Right ventricle myocardium inferior (tissue), 1 donor: ENCODE measurements at regions not wholly inside any gene's neighbourhood (a gene's known extent, or its start where the extent isn't known, plus 50 kb on each side); places are given as distances from the start of the nearest gene placed in this dataset.
"Not testable (repeated sequence)": the region's sequence is repeated elsewhere in the genome, so short reads cannot be mapped to it uniquely, and the experiment has no call there.

Experiments
- ATAC-seq: fragments of 200-7000 bp; cut with Tn5 transposase; one replicate; pipeline ENCODE4 v1.9.1; 2020; ENCODE audit warnings: mild to moderate bottlenecking, moderate library complexity
- DNase-seq: peaks from one replicate; pipeline ENCODE4 v3.0.0; 2021; ENCODE audit errors: missing footprints
- intact Hi-C: fragments of 100-400 bp; cut with DNase I; formaldehyde crosslinking; loops from one replicate; pipeline ENCODE4 v1.11.0; 2022
- donor health status: DM: no; HTN: yes; CAD: no; lungs with severe emphysema.

DNA sequence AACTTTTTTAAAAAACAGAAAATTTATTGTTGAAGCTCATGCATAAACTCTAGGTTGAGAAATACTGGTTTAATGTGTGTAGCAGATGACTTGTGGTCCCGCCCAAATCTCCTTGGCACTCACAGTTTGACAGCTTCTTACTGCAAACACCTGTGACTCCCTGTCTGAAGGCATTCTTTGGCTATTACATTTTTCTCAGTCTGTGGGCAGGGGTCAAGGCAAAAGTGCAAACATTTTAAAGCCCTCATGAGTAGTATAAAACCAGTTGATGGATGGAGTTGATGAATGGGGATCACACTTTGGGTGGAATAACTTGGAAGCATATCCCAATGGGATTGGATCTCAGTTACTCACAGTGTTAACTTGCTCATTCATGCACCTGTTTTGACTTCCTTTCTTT, 1007.0 kb upstream of the NUDT12 start:
- DNase-seq: no peak
- intact Hi-C loops: no loop called here
- ATAC-seq: no peak

DNA sequence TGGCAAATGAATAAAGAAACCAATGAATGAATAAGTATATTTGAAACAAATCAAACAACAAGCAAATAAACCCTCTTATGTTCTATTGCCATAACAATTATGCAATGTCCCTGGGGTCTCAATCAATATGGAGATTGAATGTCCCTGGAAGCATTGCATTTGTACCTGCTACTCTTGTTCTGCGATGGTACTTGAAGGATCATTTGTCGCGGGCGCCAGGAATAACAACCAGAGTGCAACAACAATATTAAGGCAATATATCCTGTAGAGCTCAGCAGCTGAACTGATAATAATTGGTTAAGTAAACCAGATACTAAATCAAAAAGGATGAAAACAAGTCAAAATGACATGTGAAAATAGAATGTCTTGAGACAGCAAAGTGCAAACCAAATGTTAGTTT, 1001.9 kb upstream of the NUDT12 start:
- intact Hi-C loops: no loop called here
- DNase-seq (no peak), ATAC-seq (no peak)

GRCh38 chr5:104556957-104557356, 994.4 kb upstream of the NUDT12 start:
- ATAC-seq (no peak), DNase-seq (no peak)
- intact Hi-C loops: no loop called here

- intact Hi-C loops: no loop called here
Measured at GRCh38 chr5:104551628-104552027, 989.0 kb upstream of the NUDT12 start.

GRCh38 chr5:104546871-104547270, 984.3 kb upstream of the NUDT12 start:
- DNase-seq, intact Hi-C loops, ATAC-seq: not testable (repeated sequence)

More at GRCh38 chr5:104551628-104552027, 989.0 kb upstream of the NUDT12 start:
- DNase-seq: no peak
- no peak for ATAC-seq

DNA sequence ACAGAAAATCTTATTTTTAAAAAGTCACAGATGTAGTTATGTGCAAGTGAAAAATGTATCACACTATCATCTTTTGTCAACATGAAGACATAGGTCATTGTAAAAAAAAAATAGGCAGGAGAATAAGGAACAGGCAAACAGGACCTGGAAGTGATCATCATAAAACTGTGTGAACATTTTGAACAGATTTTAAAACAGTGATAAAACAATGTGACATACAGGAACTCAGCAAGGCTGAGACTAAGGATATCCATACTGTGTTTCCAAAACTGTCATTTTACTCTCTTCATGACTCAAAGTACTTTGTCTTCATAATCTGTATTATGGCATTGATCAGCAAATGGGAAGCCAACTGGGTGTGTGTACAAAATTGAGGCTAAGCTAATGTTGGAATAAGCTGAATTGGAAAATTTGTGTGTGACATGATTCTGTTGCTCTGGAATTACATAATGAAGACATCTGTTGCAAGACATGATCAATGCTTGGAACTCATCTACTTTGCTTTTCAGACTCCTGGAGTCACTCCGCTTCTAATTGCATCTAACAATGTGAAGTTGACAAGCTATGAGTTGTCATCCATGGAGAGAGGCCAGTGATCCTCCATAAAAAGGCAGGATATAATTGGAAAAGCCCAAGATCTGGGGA, 978.7 kb upstream of the NUDT12 start:
- intact Hi-C loops: no loop called here
- no peak for DNase-seq

DNA sequence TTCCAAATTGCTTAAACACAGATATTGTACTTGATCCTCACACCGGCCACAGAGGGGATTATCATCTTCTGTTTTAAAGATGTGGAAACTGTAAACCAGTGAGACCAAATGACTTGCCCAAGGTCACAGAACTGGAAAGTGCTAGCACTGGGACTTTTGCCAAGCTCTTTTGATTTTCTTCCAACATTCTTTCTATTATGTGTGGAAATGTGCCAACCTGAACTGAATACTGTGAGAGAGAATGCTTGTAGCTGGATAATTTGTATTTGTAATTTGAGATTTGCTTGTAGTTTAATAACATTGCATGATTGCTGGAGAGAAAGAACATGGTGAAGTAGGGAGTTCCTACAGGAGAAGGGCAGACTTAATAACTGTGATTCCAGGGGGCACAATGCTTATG, 977.9 kb upstream of the NUDT12 start:
- no peak for ATAC-seq
- no peak for DNase-seq
- intact Hi-C loops: no loop called here

More for the DNA sequence above, 978.7 kb upstream of the NUDT12 start:
- no peak for ATAC-seq

DNA sequence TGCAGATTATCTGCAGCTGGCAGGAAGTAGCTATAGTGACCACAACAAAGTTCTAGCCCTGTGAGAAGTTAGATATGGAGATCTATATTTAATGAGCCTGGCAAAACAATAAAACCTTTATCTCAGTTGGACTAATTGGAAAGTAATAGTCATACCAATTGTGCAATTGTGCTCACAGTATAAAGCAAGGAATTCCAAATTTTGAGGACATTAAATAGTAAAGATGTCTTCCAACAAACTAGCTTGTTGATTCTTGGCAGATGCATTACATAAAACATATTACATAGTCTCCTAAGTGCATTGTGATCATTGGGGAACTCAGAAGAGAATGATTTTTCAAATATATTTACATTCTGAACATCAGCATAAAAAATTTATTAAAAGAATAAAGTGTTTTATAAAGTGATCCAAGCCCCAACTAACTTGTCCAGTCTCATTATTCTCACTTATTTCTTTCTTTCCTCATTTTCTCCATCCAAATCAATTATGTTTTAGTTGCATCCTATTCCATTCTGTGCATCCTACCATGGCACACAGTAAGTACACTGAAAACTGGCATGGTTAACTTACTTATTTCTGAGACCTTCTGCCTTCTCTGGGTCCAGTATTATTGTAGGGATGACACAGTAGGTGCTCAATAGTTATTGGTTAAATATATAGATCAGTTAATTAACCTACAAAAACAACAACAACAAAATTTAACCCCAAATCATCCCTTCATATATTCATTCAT, 977.2 kb upstream of the NUDT12 start:
- ATAC-seq (no peak), DNase-seq (no peak)
- intact Hi-C loops: no loop called here

GRCh38 chr5:104538734-104539133, 976.1 kb upstream of the NUDT12 start:
- intact Hi-C loops: no loop called here
- no peak for DNase-seq
- no peak for ATAC-seq

DNA sequence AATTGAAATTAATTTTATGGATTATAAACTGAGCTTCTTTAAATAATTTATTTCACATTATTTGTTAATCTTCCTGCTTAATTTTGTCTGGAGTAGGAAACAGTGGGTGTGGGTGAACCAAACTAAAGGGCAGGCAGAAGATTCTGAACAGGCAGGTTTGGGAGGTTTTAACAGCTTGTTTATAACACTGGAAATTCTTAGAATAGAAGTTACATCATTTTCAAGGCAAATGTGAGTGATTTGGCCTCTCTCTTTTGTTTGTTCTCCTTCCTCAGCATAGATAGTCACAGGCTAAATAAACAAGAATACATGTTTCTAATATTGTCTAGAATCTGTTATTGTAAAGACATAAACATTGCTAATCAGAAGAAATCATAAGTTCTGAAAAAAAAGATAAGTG, 970.9 kb upstream of the NUDT12 start:
- ATAC-seq: no peak
- intact Hi-C loops: no loop called here
- DNase-seq: no peak

GRCh38 chr5:104526866-104527265, 964.3 kb upstream of the NUDT12 start:
- no peak for ATAC-seq
- DNase-seq: no peak
- intact Hi-C loops: no loop called here

- no peak for DNase-seq
- intact Hi-C loops: no loop called here
- ATAC-seq: no peak
Measured at GRCh38 chr5:104513640-104514072, 951.1 kb upstream of the NUDT12 start.

GRCh38 chr5:104513121-104513602, 950.6 kb upstream of the NUDT12 start:
- no peak for ATAC-seq
- no peak for DNase-seq
- intact Hi-C loops: no loop called here

DNA sequence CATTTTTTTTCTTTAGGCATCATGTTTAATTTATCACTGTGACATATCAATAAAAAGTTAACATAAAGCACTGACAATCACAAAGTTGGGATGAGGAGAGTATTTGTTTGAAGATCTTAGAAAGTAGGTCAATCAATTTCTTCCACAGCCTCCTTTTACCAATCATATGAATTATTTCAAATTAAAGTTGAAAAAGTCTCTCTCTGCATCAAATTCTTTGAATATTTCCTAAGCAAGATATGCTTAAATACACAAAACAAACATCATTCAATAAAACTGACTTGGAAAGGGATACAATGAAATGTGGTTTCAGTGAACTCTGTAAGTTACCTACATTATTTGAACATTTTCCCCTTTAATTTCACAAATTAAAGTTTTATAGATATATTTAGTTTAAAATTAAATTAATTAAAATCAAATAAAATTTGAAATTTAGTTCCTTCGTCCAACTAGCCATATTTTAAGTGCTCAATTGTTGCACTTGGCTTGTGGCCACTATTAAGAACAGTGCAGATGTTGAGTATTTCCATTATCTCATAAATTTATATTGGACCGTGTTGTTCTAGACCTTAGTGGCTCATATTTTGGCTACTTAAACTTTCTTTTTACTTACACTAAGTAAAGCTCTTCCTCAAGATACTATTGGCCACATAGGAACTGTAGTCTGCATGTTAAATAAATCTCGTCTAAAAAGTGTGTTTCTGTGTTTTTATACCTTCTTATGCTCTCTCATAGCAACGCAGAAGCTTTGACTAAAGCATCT, 949.7 kb upstream of the NUDT12 start:
- DNase-seq (no peak), ATAC-seq (no peak)
- intact Hi-C loops: no loop called here

DNA sequence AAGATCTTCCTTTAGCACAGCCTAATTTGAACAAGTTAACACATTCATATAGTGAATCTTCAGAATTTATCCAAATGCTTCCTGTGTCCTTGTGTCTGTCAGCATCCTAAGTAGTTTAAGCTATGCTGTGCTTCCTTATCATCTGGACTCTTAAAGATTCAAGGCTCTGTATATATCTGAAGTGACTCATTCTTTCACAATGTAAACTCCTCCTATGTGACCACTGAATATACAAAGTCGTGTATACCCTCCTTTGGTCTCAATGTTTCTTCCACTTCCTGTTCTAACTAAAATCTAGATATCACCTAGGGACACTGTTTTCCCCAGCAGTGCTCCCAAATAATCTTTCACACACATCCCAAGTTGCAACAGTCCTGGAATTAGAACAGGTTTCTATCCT, 935.7 kb upstream of the NUDT12 start:
- no peak for ATAC-seq
- intact Hi-C loops: no loop called here
- no peak for DNase-seq

- no peak for DNase-seq
- ATAC-seq: no peak
- intact Hi-C loops: no loop called here
Measured at GRCh38 chr5:104494083-104494482, 931.5 kb upstream of the NUDT12 start.

DNA sequence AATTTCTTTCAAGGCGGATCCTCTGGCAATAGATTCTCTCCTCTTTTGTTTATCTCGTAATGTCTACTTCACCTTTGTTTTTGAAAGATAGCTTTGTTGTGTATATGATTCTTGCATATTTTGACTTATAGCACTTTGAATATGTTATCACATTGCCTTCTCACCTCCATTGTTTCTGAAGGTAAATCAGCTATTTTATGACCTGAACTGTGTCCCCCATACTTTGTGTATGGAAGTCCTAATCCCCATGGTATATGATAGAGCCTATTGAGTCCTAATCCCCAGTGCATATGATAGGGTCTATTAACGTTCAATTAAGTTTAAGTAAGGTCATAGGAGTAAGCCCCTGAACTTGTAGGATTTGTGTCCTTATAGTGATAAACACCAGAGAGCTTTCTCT, 910.2 kb upstream of the NUDT12 start:
- no peak for ATAC-seq
- intact Hi-C loops: no loop called here
- DNase-seq: no peak

DNA sequence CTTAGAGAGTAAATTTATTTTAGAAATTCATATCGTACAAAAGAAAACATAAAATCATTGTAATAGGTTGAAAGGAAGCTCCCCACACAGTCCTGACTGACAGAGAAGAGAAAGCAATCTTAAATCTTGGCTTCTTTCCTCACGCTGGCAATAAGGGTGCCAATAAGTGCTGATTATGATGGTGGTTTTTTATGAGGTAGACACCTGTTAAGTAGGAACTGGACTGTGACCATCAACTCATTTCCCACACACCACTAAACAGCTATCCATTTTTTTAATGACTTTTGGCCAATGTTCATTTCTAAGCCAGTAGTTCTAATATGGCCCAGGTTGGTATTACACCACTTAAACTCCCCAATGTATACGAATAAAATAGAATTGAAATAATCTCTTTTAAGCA, 893.5 kb upstream of the NUDT12 start:
- intact Hi-C loops: no loop called here

GRCh38 chr5:104452550-104452949, 890.0 kb upstream of the NUDT12 start:
- DNase-seq: no peak
- intact Hi-C loops: no loop called here
- no peak for ATAC-seq

More for the DNA sequence above, 893.5 kb upstream of the NUDT12 start:
- no peak for ATAC-seq
- no peak for DNase-seq

GRCh38 chr5:104451911-104452310, 889.3 kb upstream of the NUDT12 start:
- DNase-seq, ATAC-seq, intact Hi-C loops: not testable (repeated sequence)
